Activated CD4-positive, alpha-beta T cell treated with anti-CD3 and anti-CD28 coated beads for 4 hours (primary cell): ENCODE measurements at regions not wholly inside any gene's neighbourhood (a gene's known extent, or its start where the extent isn't known, plus 50 kb on each side); places are given as distances from the start of the nearest gene placed in this dataset.
"Not testable (repeated sequence)": the region's sequence is repeated elsewhere in the genome, so short reads cannot be mapped to it uniquely, and the experiment has no call there.

Experiments
- DNase-seq, 2 donors: peaks; one replicate each; pipeline ENCODE4 v3.0.0-alpha.2; 2020

GRCh38 chr13:72571191-72571590 lies 156.2 kb downstream of the MZT1 start:
- DNase-seq, result no peak

GRCh38 chr13:72570019-72570418 lies 157.4 kb downstream of the MZT1 start:
- DNase-seq, result no peak

- DNase-seq, result no peak
Measured at GRCh38 chr13:72567566-72567965, 159.9 kb downstream of the MZT1 start.

GRCh38 chr13:72566526-72566925 lies 160.9 kb downstream of the MZT1 start:
- no peak for DNase-seq

- no peak for DNase-seq
Measured at GRCh38 chr13:72565893-72566292, 161.5 kb downstream of the MZT1 start.

GRCh38 chr13:72562686-72563085 lies 164.7 kb downstream of the MZT1 start:
- DNase-seq, result no peak

GRCh38 chr13:72561791-72562190 lies 165.6 kb downstream of the MZT1 start:
- no peak for DNase-seq

GRCh38 chr13:72559716-72560115 lies 167.7 kb downstream of the MZT1 start:
- no peak for DNase-seq

GRCh38 chr13:72556945-72557344 lies 170.5 kb downstream of the MZT1 start:
- DNase-seq, result no peak

- no peak for DNase-seq
Measured at GRCh38 chr13:72555601-72556000, 171.8 kb downstream of the MZT1 start.

- no peak for DNase-seq
Measured at GRCh38 chr13:72552731-72553130, 174.7 kb downstream of the MZT1 start.

GRCh38 chr13:72545895-72546294 lies 181.5 kb downstream of the MZT1 start:
- not testable (repeated sequence) for DNase-seq

- no peak for DNase-seq
Measured at GRCh38 chr13:72545030-72545719, 182.3 kb downstream of the MZT1 start.

- no peak for DNase-seq
Measured at GRCh38 chr13:72544042-72544441, 183.4 kb downstream of the MZT1 start.

GRCh38 chr13:72542241-72542640 lies 185.2 kb downstream of the MZT1 start:
- DNase-seq, result no peak

- no peak for DNase-seq
Measured at GRCh38 chr13:72541674-72542073, 185.8 kb downstream of the MZT1 start.

GRCh38 chr13:72540881-72541280 lies 186.5 kb downstream of the MZT1 start:
- no peak for DNase-seq

- DNase-seq, result no peak
Measured at GRCh38 chr13:72539925-72540324, 187.5 kb downstream of the MZT1 start.

GRCh38 chr13:72537782-72538181 lies 189.6 kb downstream of the MZT1 start:
- DNase-seq, result no peak

- DNase-seq, result no peak
Measured at GRCh38 chr13:72537395-72537780, 190.0 kb downstream of the MZT1 start.

GRCh38 chr13:72536714-72537394 lies 190.6 kb downstream of the MZT1 start:
- no peak for DNase-seq

GRCh38 chr13:72534951-72535640 lies 192.3 kb downstream of the MZT1 start:
- DNase-seq, result no peak

- DNase-seq, result no peak
Measured at GRCh38 chr13:72530471-72530870, 197.0 kb downstream of the MZT1 start.

GRCh38 chr13:72527333-72527732 lies 200.1 kb downstream of the MZT1 start:
- DNase-seq, result no peak
